ENCODE measurements at regions not wholly inside any gene's neighbourhood (a gene's known extent, or its start where the extent isn't known, plus 50 kb on each side); places are given as distances from the start of the nearest gene placed in this dataset.

GRCh38 chr7:80362010-80362618 is 149.8 kb downstream of the GNAT3 start:
- TF ChIP-seq EZH2 (IDR thresholded peaks at IDR 0.05) (no peak), POLR2AphosphoS5 (IDR thresholded peaks at IDR 0.05; ENCODE audit: borderline replicate concordance, low read depth, low read length) (no peak)
